HepG2 (cell line): ENCODE measurements at regions not wholly inside any gene's neighbourhood (a gene's known extent, or its start where the extent isn't known, plus 50 kb on each side); places are given as distances from the start of the nearest gene placed in this dataset.

ENCODE experiments used
- ATAC-seq: fragments of 200-7000 bp; cut with Tn5 transposase; 3 replicates; pipeline ENCODE4 v1.9.1; 2020; ENCODE audit warnings: mild to moderate bottlenecking, moderate library complexity
- BruUV-seq: library from RNA; stranded (reverse); fragments of 400-500 nt; replicated peaks from 2 replicates; lab custom pipeline; 2021; lab: Mats Ljungman, UMichigan
- CTCF ChIA-PET: fragments of 300-600 bp; formaldehyde crosslinking; extraction: SDS; loops from one replicate; lab custom pipeline; 2021; ENCODE audit warnings: low total read pairs, inconsistent platforms, low intra/inter-chr PET ratio; lab: Yijun Ruan, JAX
- POLR2A ChIA-PET: fragments of 350-600 bp; sonication (Branson Sonifier 250); formaldehyde crosslinking; loops from one replicate; lab custom pipeline; 2020; ENCODE audit warnings: antibody characterized with exemption, inconsistent platforms; lab: Yijun Ruan, JAX
- DNase-seq: peaks from one replicate; pipeline ENCODE4 v3.0.0-alpha.2; 2015; ENCODE audit warnings: low spot score
- FAIRE-seq: peaks from 3 replicates; lab custom pipeline; 2011; peaks lifted over from hg19 to GRCh38; lab: Jason Lieb, UNC
- H2AFZ ChIP-seq: one replicate; pipeline ENCODE4 v1.6.1; 2011; ENCODE audit warnings: low read length, inconsistent platforms
- H3K27ac ChIP-seq: fragments of 300-600 bp; 3 replicates; pipeline ENCODE4 v1.8.0; 2011; ENCODE audit warnings: mixed run types, mild to moderate bottlenecking, mixed read lengths, low read length, inconsistent platforms; ENCODE audit not compliant: insufficient read depth; ENCODE audit errors: extremely low read length
- H3K27me3 ChIP-seq, 2 experiments: fragments of 200-600 bp in 1 of 2; 2 replicates in 1 of 2; 3 replicates in 1 of 2; pipeline versions ENCODE4 v1.6.0 to v1.8.0; 2011; ENCODE audit warnings: low read length in 2 of 2, mild to moderate bottlenecking in 2 of 2, moderate library complexity in 2 of 2, inconsistent platforms in 1 of 2; ENCODE audit not compliant: insufficient read depth in 2 of 2, control insufficient read depth in 1 of 2
- H3K36me3 ChIP-seq, 2 experiments: fragments of 200-600 bp in 1 of 2; replicated peaks in 1 of 2; 2 replicates in 1 of 2; 3 replicates in 1 of 2; pipeline versions ENCODE4 v1.5.1 to v1.8.0; 2011; ENCODE audit warnings: low read length in 2 of 2, inconsistent platforms in 1 of 2; ENCODE audit not compliant: insufficient read depth in 2 of 2, control insufficient read depth in 1 of 2
- H3K4me1 ChIP-seq: 2 replicates; pipeline ENCODE4 v1.5.1; 2012; ENCODE audit warnings: low read length, inconsistent platforms; ENCODE audit not compliant: insufficient read depth
- H3K4me2 ChIP-seq: 2 replicates; pipeline ENCODE4 v1.6.0; 2011; ENCODE audit warnings: low read depth, low read length, inconsistent platforms
- H3K4me3 ChIP-seq, 3 experiments: fragments of 200-600 bp in 1 of 3; sonication (generic), shearing (Covaris generic) in 1 of 3; replicated peaks in 1 of 3; 2 replicates each; pipeline ENCODE4 v1.5.1; 2011 to 2016; ENCODE audit warnings: low read length in 3 of 3, inconsistent platforms in 2 of 3, low read depth in 2 of 3, mild to moderate bottlenecking in 2 of 3, control low read depth in 1 of 3, mixed read lengths in 1 of 3; ENCODE audit not compliant: insufficient read depth in 1 of 3
- H3K79me2 ChIP-seq: one replicate; pipeline ENCODE4 v1.6.1; 2011; ENCODE audit warnings: low read length, inconsistent platforms; ENCODE audit not compliant: insufficient read depth
- H3K9ac ChIP-seq: 2 replicates; pipeline ENCODE4 v1.6.0; 2011; ENCODE audit warnings: mild to moderate bottlenecking, low read depth, low read length, inconsistent platforms; ENCODE audit not compliant: insufficient read depth
- H3K9me3 ChIP-seq: 2 replicates; pipeline ENCODE4 v1.5.1; 2012; ENCODE audit warnings: mild to moderate bottlenecking, low read length
- H4K20me1 ChIP-seq: 2 replicates; pipeline ENCODE4 v1.6.0; 2011; ENCODE audit warnings: inconsistent platforms, mild to moderate bottlenecking, low read length, moderate library complexity; ENCODE audit not compliant: insufficient read depth
- ATAD3A ChIP-seq: sonication (generic); formaldehyde crosslinking; IDR thresholded peaks from 2 replicates; pipeline ENCODE4 v1.4.0; 2020; ENCODE audit warnings: missing genetic modification reagents
- CC2D1A ChIP-seq: sonication (generic); formaldehyde crosslinking; IDR thresholded peaks from 2 replicates; pipeline ENCODE4 v1.8.1; 2023; ENCODE audit warnings: mild to moderate bottlenecking, missing genetic modification reagents
- FOXC1 ChIP-seq: sonication (generic); formaldehyde crosslinking; IDR thresholded peaks from 2 replicates; pipeline ENCODE4 v1.8.0; 2022; ENCODE audit warnings: mild to moderate bottlenecking, missing genetic modification reagents, borderline replicate concordance
- FOXP1 ChIP-seq, 2 experiments: fragments of 450-650 bp in 1 of 2; IDR thresholded peaks; 2 replicates each; pipeline ENCODE4 v1.6.1; 2017 to 2018; ENCODE audit warnings: antibody characterized with exemption in 1 of 2
- HHEX ChIP-seq: IDR thresholded peaks from 2 replicates; pipeline ENCODE4 v1.6.1; 2016; ENCODE audit warnings: control low read depth
- NRL ChIP-seq: sonication (generic); formaldehyde crosslinking; IDR thresholded peaks from 2 replicates; pipeline ENCODE4 v1.5.0; 2020; ENCODE audit warnings: missing genetic modification reagents, mild to moderate bottlenecking, moderate library complexity, borderline replicate concordance
- THAP8 ChIP-seq: sonication (generic); formaldehyde crosslinking; IDR thresholded peaks from 2 replicates; pipeline ENCODE4 v1.5.1; 2020; ENCODE audit warnings: missing genetic modification reagents, mild to moderate bottlenecking, borderline replicate concordance
- ZFY ChIP-seq: sonication (generic); formaldehyde crosslinking; IDR thresholded peaks from 2 replicates; pipeline ENCODE4 v1.4.0; 2020; ENCODE audit warnings: missing genetic modification reagents
- ZIK1 ChIP-seq: sonication (generic); formaldehyde crosslinking; IDR thresholded peaks from 2 replicates; pipeline ENCODE4 v1.5.0; 2020; ENCODE audit warnings: mild to moderate bottlenecking, low read depth, missing genetic modification reagents, borderline replicate concordance
- ZMAT3 ChIP-seq: sonication (generic); formaldehyde crosslinking; conservative IDR thresholded peaks from 2 replicates; pipeline ENCODE4 v1.7.0; 2021; ENCODE audit warnings: missing genetic modification reagents
- ZMYM4 ChIP-seq: sonication (generic); formaldehyde crosslinking; IDR thresholded peaks from 2 replicates; pipeline ENCODE4 v1.8.1; 2023; ENCODE audit warnings: mild to moderate bottlenecking, missing genetic modification reagents
- ZNF121 ChIP-seq: sonication (generic); formaldehyde crosslinking; IDR thresholded peaks from 2 replicates; pipeline ENCODE4 v1.5.0; 2020; ENCODE audit warnings: mild to moderate bottlenecking, missing genetic modification reagents
- ZNF207 ChIP-seq: fragments of 450-650 bp; IDR thresholded peaks from 2 replicates; pipeline ENCODE4 v1.6.1; 2016; ENCODE audit warnings: antibody characterized with exemption, borderline replicate concordance
- ZNF343 ChIP-seq: sonication (generic); formaldehyde crosslinking; IDR thresholded peaks from 2 replicates; pipeline ENCODE4 v1.4.0; 2020; ENCODE audit warnings: mild to moderate bottlenecking, missing genetic modification reagents
- ZNF780A ChIP-seq: sonication (generic); formaldehyde crosslinking; IDR thresholded peaks from 2 replicates; pipeline ENCODE4 v1.8.0; 2022; ENCODE audit warnings: mild to moderate bottlenecking, missing genetic modification reagents, moderate library complexity
- ZNF788 ChIP-seq: sonication (generic); formaldehyde crosslinking; IDR thresholded peaks from 2 replicates; pipeline ENCODE4 v1.5.0; 2020; ENCODE audit warnings: mild to moderate bottlenecking, missing genetic modification reagents, borderline replicate concordance
- WGBS: methylation state at CpG from one replicate; pipeline ENCODE4 v1.1.6; 2017; ENCODE audit warnings: low lambda C conversion rate; 5-methylcytosine and 5-hydroxymethylcytosine counted together
- in situ Hi-C: cut with HindIII; loops from 2 replicates; pipeline ENCODE4 v1.10.0; 2017; ENCODE audit warnings: low pct_unique_long_range_greater_than_20kb; ENCODE audit not compliant: extremely low pct_ligation_motif_present
- intact Hi-C: fragments of 100-400 bp; cut with micrococcal nuclease; formaldehyde crosslinking; loops from one replicate; pipeline ENCODE4 v1.10.0; 2022; ENCODE audit not compliant: unreplicated experiment
- TF ChIP-seq, protein P1 (sequence below): fragments of 450-650 bp; IDR thresholded peaks from 2 replicates; pipeline ENCODE4 v1.6.1; 2017
- TF ChIP-seq, protein P2 (sequence below): sonication (generic); formaldehyde crosslinking; IDR thresholded peaks from 2 replicates; pipeline ENCODE4 v1.4.0; 2020; ENCODE audit warnings: low read depth, mild to moderate bottlenecking, missing genetic modification reagents
- TF ChIP-seq, protein P3 (sequence below): sonication (generic); formaldehyde crosslinking; IDR thresholded peaks from 2 replicates; pipeline ENCODE4 v1.5.0; 2020; ENCODE audit warnings: missing genetic modification reagents

DNA sequence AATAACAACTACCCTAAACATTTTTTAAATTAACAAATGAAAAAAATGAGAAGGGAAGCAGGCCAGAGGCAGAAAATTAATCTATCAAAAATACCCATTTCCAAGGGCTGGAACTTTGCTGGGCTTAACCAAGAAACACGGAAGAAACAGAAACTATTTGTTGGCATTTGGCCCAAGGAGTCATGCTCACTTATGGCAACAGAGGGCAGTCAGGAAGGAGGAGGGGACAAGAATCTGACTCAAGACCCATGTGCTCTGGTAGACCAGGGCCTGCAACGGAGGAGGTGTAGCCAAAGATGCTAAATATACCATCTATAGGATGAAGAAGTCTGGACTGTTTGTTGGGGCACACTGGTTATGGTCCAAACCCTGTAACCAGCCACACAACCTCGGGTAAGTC is 496.7 kb downstream of the COG6 start (continued):
- TF ChIP-seq, protein P1, sequence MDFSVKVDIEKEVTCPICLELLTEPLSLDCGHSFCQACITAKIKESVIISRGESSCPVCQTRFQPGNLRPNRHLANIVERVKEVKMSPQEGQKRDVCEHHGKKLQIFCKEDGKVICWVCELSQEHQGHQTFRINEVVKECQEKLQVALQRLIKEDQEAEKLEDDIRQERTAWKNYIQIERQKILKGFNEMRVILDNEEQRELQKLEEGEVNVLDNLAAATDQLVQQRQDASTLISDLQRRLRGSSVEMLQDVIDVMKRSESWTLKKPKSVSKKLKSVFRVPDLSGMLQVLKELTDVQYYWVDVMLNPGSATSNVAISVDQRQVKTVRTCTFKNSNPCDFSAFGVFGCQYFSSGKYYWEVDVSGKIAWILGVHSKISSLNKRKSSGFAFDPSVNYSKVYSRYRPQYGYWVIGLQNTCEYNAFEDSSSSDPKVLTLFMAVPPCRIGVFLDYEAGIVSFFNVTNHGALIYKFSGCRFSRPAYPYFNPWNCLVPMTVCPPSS = no peak
- TF ChIP-seq, protein P2, sequence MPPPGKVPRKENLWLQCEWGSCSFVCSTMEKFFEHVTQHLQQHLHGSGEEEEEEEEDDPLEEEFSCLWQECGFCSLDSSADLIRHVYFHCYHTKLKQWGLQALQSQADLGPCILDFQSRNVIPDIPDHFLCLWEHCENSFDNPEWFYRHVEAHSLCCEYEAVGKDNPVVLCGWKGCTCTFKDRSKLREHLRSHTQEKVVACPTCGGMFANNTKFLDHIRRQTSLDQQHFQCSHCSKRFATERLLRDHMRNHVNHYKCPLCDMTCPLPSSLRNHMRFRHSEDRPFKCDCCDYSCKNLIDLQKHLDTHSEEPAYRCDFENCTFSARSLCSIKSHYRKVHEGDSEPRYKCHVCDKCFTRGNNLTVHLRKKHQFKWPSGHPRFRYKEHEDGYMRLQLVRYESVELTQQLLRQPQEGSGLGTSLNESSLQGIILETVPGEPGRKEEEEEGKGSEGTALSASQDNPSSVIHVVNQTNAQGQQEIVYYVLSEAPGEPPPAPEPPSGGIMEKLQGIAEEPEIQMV (CRISPR knock-in tag) = no peak

GRCh38 chr13:40152922-40153321 is 497.5 kb downstream of the COG6 start:
- ChIA-PET CTCF (no interaction called here), POLR2A (no interaction called here)
- ATAC-seq (no peak), DNase-seq (no peak), FAIRE-seq (no peak)
- BruUV-seq = no TSS peak
- H2AFZ ChIP-seq = no peak overlapping the region
- H3K27me3 ChIP-seq = no peaks in the 10 kb centered on the region; a peak in 1 of 5 replicates
- TF ChIP-seq ZNF121 (CRISPR knock-in tag) = no peak
- no peak for TF ChIP-seq ZMYM4 (CRISPR knock-in tag)
- no peak for TF ChIP-seq CC2D1A (CRISPR knock-in tag)
- TF ChIP-seq HHEX (CRISPR knock-in tag) = no peak
- TF ChIP-seq ATAD3A (CRISPR knock-in tag) = no peak
- TF ChIP-seq FOXP1 (IDR thresholded peaks at IDR 0.05) = no peak
- no peak for TF ChIP-seq FOXP1 (CRISPR knock-in tag; IDR thresholded peaks at IDR 0.05)
- no peak for TF ChIP-seq FOXC1 (CRISPR knock-in tag)
- TF ChIP-seq ZFY (CRISPR knock-in tag) = no peak
- TF ChIP-seq THAP8 = no peak
- TF ChIP-seq ZNF343 (CRISPR knock-in tag) = no peak
- TF ChIP-seq NRL = no peak
- no peak for TF ChIP-seq ZNF780A (CRISPR knock-in tag)
- TF ChIP-seq ZNF207 = no peak
- TF ChIP-seq ZNF788 = no peak
- TF ChIP-seq ZIK1 = no peak
- TF ChIP-seq, protein P3, sequence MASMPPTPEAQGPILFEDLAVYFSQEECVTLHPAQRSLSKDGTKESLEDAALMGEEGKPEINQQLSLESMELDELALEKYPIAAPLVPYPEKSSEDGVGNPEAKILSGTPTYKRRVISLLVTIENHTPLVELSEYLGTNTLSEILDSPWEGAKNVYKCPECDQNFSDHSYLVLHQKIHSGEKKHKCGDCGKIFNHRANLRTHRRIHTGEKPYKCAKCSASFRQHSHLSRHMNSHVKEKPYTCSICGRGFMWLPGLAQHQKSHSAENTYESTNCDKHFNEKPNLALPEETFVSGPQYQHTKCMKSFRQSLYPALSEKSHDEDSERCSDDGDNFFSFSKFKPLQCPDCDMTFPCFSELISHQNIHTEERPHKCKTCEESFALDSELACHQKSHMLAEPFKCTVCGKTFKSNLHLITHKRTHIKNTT (CRISPR knock-in tag) = no peak
- no peak for TF ChIP-seq ZMAT3 (CRISPR knock-in tag)
- no peaks in the 10 kb centered on the region for H3K36me3 ChIP-seq
- H3K4me1 ChIP-seq = no peaks in the 10 kb centered on the region
- H3K27ac ChIP-seq = no peak overlapping the region
- H3K9ac ChIP-seq = no peak overlapping the region
- in situ Hi-C loops = no loop called here
- no peaks in the 10 kb centered on the region for H4K20me1 ChIP-seq
- H3K9me3 ChIP-seq = no peaks in the 10 kb centered on the region
- no peaks in the 10 kb centered on the region for H3K79me2 ChIP-seq
- no peak overlapping the region for H3K4me3 ChIP-seq
- intact Hi-C loops = no loop called here
- WGBS = 64% methylated on average over 4 of the region's 4 CpGs
- no peak overlapping the region for H3K4me2 ChIP-seq
